DND-41 (cell line): ENCODE measurements at regions not wholly inside any gene's neighbourhood (a gene's known extent, or its start where the extent isn't known, plus 50 kb on each side); places are given as distances from the start of the nearest gene placed in this dataset.

Experiments
- ATAC-seq: fragments of 200-7000 bp; cut with Tn5 transposase; 3 replicates; pipeline ENCODE4 v1.9.1; 2021; ENCODE audit warnings: low read depth; ENCODE audit not compliant: insufficient read depth
- DNase-seq: peaks from one replicate; pipeline ENCODE4 v3.0.0-alpha.2; 2020
- H2AFZ ChIP-seq: 2 replicates; pipeline ENCODE4 v1.6.0; 2012; ENCODE audit warnings: low read depth, low read length
- H3K27ac ChIP-seq: 2 replicates; pipeline ENCODE4 v1.5.1; 2012; ENCODE audit warnings: low read length, inconsistent platforms
- H3K27me3 ChIP-seq: fragments of 200-600 bp; sonication (generic); 2 replicates; pipeline ENCODE4 v1.6.0; 2012; ENCODE audit warnings: low read length, mild to moderate bottlenecking, inconsistent platforms; ENCODE audit not compliant: insufficient read depth, poor library complexity
- H3K36me3 ChIP-seq: 2 replicates; pipeline ENCODE4 v1.5.1; 2012; ENCODE audit warnings: low read length, inconsistent platforms; ENCODE audit not compliant: insufficient read depth
- H3K4me1 ChIP-seq: 2 replicates; pipeline ENCODE4 v1.5.1; 2012; ENCODE audit warnings: mild to moderate bottlenecking, low read length; ENCODE audit not compliant: insufficient read depth
- H3K4me2 ChIP-seq: 2 replicates; pipeline ENCODE4 v1.6.0; 2012; ENCODE audit warnings: mild to moderate bottlenecking, moderate library complexity, low read length, inconsistent platforms; ENCODE audit not compliant: insufficient read depth
- H3K4me3 ChIP-seq, 2 experiments: fragments of 200-600 bp in 1 of 2; shearing (Covaris generic) in 1 of 2; 2 replicates each; pipeline ENCODE4 v1.5.1; 2012 to 2016; ENCODE audit warnings: inconsistent platforms in 2 of 2, low read length in 2 of 2, mild to moderate bottlenecking in 2 of 2, low read depth in 1 of 2, moderate library complexity in 1 of 2
- H3K79me2 ChIP-seq: 2 replicates; pipeline ENCODE4 v1.6.0; 2012; ENCODE audit warnings: low read length, inconsistent platforms; ENCODE audit not compliant: insufficient read depth
- H3K9ac ChIP-seq: 2 replicates; pipeline ENCODE4 v1.6.0; 2012; ENCODE audit warnings: low read depth, mild to moderate bottlenecking, inconsistent platforms, low read length, moderate library complexity
- H3K9me3 ChIP-seq: 2 replicates; pipeline ENCODE4 v1.5.1; 2012; ENCODE audit warnings: low read length, moderate library complexity, mild to moderate bottlenecking, inconsistent platforms; ENCODE audit not compliant: insufficient read depth, severe bottlenecking
- H4K20me1 ChIP-seq: 2 replicates; pipeline ENCODE4 v1.6.0; 2012; ENCODE audit warnings: low read length; ENCODE audit not compliant: insufficient read depth
- CTCF ChIP-seq: IDR thresholded peaks from 2 replicates; pipeline ENCODE4 v1.5.1; 2012; ENCODE audit warnings: borderline replicate concordance, low read length, moderate library complexity, mild to moderate bottlenecking; ENCODE audit not compliant: poor library complexity, severe bottlenecking; ENCODE audit errors: extremely low read depth
- EZH2 ChIP-seq: IDR thresholded peaks from 3 replicates; pipeline ENCODE4 v1.6.1; 2012; ENCODE audit warnings: borderline replicate concordance, low read depth, mild to moderate bottlenecking, moderate library complexity, low read length, inconsistent platforms; ENCODE audit not compliant: severe bottlenecking

GRCh38 chr2:234300932-234301823 is 195.7 kb downstream of the ARL4C start:
- Histone ChIP-seq H3K36me3 (no peaks in the 10 kb centered on the region), H3K4me3 (no peak overlapping the region), H3K4me2 (no peak overlapping the region), H3K27me3 (no peaks in the 10 kb centered on the region), H3K79me2 (no peaks in the 10 kb centered on the region), H2AFZ (no peak overlapping the region), H4K20me1 (no peaks in the 10 kb centered on the region), H3K9me3 (no peaks in the 10 kb centered on the region), H3K4me1 (peaks cover 15% of the 10 kb centered on the region), H3K9ac (no peak overlapping the region), H3K27ac (0 out of 2 replicates have a peak overlapping the region, but pooled peaks have one; percentile 13)
- ATAC-seq (peak; percentile 36; the same call in 1 of the 3 replicates), DNase-seq (no peak)
- TF ChIP-seq CTCF: no peak
- no peak for TF ChIP-seq EZH2

GRCh38 chr2:234300391-234300925 is 196.4 kb downstream of the ARL4C start:
- ATAC-seq: no peak
- TF ChIP-seq CTCF (no peak), EZH2 (no peak)

GRCh38 chr2:234298918-234299317 is 198.0 kb downstream of the ARL4C start:
- Histone ChIP-seq H3K27me3 (no peaks in the 10 kb centered on the region), H2AFZ (no peak overlapping the region), H3K4me2 (no peak overlapping the region), H3K27ac (peak overlapping the region; percentile 43), H4K20me1 (no peaks in the 10 kb centered on the region), H3K9ac (no peak overlapping the region), H3K9me3 (no peaks in the 10 kb centered on the region), H3K4me1 (peaks cover 35% of the 10 kb centered on the region), H3K4me3 (no peak overlapping the region), H3K36me3 (no peaks in the 10 kb centered on the region), H3K79me2 (no peaks in the 10 kb centered on the region)
- DNase-seq (no peak), ATAC-seq (no peak)
- TF ChIP-seq CTCF (no peak), EZH2 (no peak)

More at GRCh38 chr2:234300391-234300925, 196.4 kb downstream of the ARL4C start:
- no peak overlapping the region for H2AFZ ChIP-seq
- no peaks in the 10 kb centered on the region for H3K36me3 ChIP-seq
- H4K20me1 ChIP-seq: no peaks in the 10 kb centered on the region
- peaks cover 21% of the 10 kb centered on the region for H3K4me1 ChIP-seq
- H3K4me2 ChIP-seq: no peak overlapping the region
- no peak overlapping the region for H3K4me3 ChIP-seq
- no peaks in the 10 kb centered on the region for H3K27me3 ChIP-seq
- DNase-seq: no peak
- H3K9me3 ChIP-seq: no peaks in the 10 kb centered on the region
- no peaks in the 10 kb centered on the region for H3K79me2 ChIP-seq
- no peak overlapping the region for H3K9ac ChIP-seq
- 0 out of 2 replicates have a peak overlapping the region, but pooled peaks have one; percentile 15 for H3K27ac ChIP-seq
